Smooth muscle cell (in vitro differentiated cells): ENCODE measurements at regions not wholly inside any gene's neighbourhood (a gene's known extent, or its start where the extent isn't known, plus 50 kb on each side); places are given as distances from the start of the nearest gene placed in this dataset.

Experiments
- DNase-seq: peaks from one replicate; lab custom pipeline; 2025; ENCODE audit not compliant: unreplicated experiment; lab: John Stamatoyannopoulos, UW
- H2AFZ ChIP-seq: fragments of 200-600 bp; sonication (generic); 2 replicates; pipeline ENCODE4 v1.6.0; 2016; ENCODE audit warnings: antibody characterized with exemption, low read depth, mild to moderate bottlenecking
- H3F3A ChIP-seq: fragments of 200-600 bp; sonication (generic); 2 replicates; pipeline ENCODE4 v1.6.0; 2017; ENCODE audit warnings: antibody characterized with exemption, low read depth
- H3K27ac ChIP-seq: fragments of 200-600 bp; sonication (generic); 2 replicates; pipeline ENCODE4 v1.5.1; 2016; ENCODE audit warnings: low read depth, mild to moderate bottlenecking
- H3K27me3 ChIP-seq: fragments of 200-600 bp; sonication (generic); 2 replicates; pipeline ENCODE4 v1.6.1; 2016; ENCODE audit warnings: low read depth, mild to moderate bottlenecking
- H3K36me3 ChIP-seq: fragments of 200-600 bp; sonication (generic); 2 replicates; pipeline ENCODE4 v1.5.1; 2016; ENCODE audit warnings: low read depth
- H3K4me1 ChIP-seq: fragments of 200-600 bp; sonication (generic); 2 replicates; pipeline ENCODE4 v1.5.1; 2016; ENCODE audit warnings: low read depth
- H3K4me2 ChIP-seq: fragments of 200-600 bp; sonication (generic); 2 replicates; pipeline ENCODE4 v1.6.0; 2016; ENCODE audit warnings: mild to moderate bottlenecking
- H3K4me3 ChIP-seq: fragments of 200-600 bp; sonication (generic); 2 replicates; pipeline ENCODE4 v1.5.1; 2016; ENCODE audit warnings: mild to moderate bottlenecking
- H3K79me2 ChIP-seq: fragments of 200-600 bp; sonication (generic); 2 replicates; pipeline ENCODE4 v1.6.0; 2016; ENCODE audit warnings: low read depth, mild to moderate bottlenecking
- H3K9ac ChIP-seq: fragments of 200-600 bp; sonication (generic); 2 replicates; pipeline ENCODE4 v1.6.0; 2016; ENCODE audit warnings: low read depth
- H3K9me3 ChIP-seq: fragments of 200-600 bp; sonication (generic); replicated peaks from 2 replicates; pipeline ENCODE4 v1.5.1; 2016; ENCODE audit warnings: low read depth
- H4K20me1 ChIP-seq: fragments of 200-600 bp; sonication (generic); 2 replicates; pipeline ENCODE4 v1.6.0; 2016; ENCODE audit warnings: low read depth
- CTCF ChIP-seq: fragments of 200-600 bp; sonication (generic); IDR thresholded peaks from 2 replicates; pipeline ENCODE4 v1.5.1; 2017; ENCODE audit warnings: borderline replicate concordance, mild to moderate bottlenecking, antibody characterized with exemption; ENCODE audit not compliant: insufficient read depth, poor library complexity, severe bottlenecking
- WGBS: methylation state at CpG from one replicate; pipeline ENCODE4 v1.1.7; 2016; ENCODE audit warnings: low lambda C conversion rate; 5-methylcytosine and 5-hydroxymethylcytosine counted together

GRCh38 chr1:55381983-55382382 is 166.8 kb upstream of the USP24 start:
- Histone ChIP-seq H3K4me1 (no peaks in the 10 kb centered on the region), H3K9me3 (no peaks in the 10 kb centered on the region), H3K4me2 (no peak overlapping the region), H4K20me1 (no peaks in the 10 kb centered on the region), H3K4me3 (no peak overlapping the region), H3K27ac (no peak overlapping the region), H2AFZ (no peak overlapping the region), H3F3A (no peaks in the 10 kb centered on the region), H3K79me2 (no peaks in the 10 kb centered on the region), H3K9ac (no peak overlapping the region), H3K36me3 (no peaks in the 10 kb centered on the region), H3K27me3 (no peaks in the 10 kb centered on the region)
- no peak for TF ChIP-seq CTCF
- no peak for DNase-seq
- WGBS = 69% methylated on average over 2 of the region's 2 CpGs

GRCh38 chr1:55381491-55381890 is 166.3 kb upstream of the USP24 start:
- WGBS = 97% methylated on average over 5 of the region's 5 CpGs
- no peaks in the 10 kb centered on the region for H3F3A ChIP-seq

DNA sequence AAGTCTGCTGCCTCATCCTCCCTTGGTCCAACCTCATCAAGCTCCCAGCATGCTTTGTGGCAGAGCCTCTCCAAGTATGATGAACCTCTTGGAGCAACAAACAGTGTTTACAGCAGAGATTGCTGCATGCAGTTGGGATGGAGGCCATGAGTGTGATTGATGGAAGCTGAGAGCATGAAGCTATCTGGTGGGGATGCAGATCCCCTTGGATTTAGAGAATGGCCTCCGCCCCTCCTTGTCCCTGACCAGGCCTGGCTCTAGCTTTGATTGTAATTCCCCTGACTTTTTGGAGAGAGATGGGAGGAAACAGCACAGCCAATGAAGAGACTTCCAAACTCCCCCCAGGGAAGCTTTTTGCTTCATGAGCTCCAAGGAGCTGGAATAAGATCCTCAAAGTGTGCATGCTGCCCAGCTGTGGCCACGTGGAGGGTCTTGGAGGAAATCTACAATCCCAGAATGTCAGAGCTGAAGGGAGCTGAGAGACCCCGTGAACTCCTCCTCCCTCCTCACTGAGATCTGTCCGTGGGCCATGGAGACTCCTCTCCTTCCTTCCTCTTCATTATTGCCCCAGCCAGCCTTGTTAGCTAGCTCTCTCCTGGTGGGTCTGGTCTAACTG is 165.3 kb upstream of the USP24 start:
- Histone ChIP-seq H3F3A (no peaks in the 10 kb centered on the region), H3K27ac (no peak overlapping the region), H3K9me3 (no peaks in the 10 kb centered on the region), H3K27me3 (no peaks in the 10 kb centered on the region), H3K4me1 (no peaks in the 10 kb centered on the region), H2AFZ (no peak overlapping the region), H4K20me1 (no peaks in the 10 kb centered on the region), H3K36me3 (no peaks in the 10 kb centered on the region), H3K9ac (no peak overlapping the region), H3K4me3 (no peak overlapping the region), H3K4me2 (no peak overlapping the region), H3K79me2 (no peaks in the 10 kb centered on the region)
- no peak for TF ChIP-seq CTCF
- WGBS = 91% methylated on average over 4 of the region's 4 CpGs
- DNase-seq = no peak

More at GRCh38 chr1:55381491-55381890, 166.3 kb upstream of the USP24 start:
- Histone ChIP-seq H3K36me3 (no peaks in the 10 kb centered on the region), H3K27ac (no peak overlapping the region), H3K4me2 (no peak overlapping the region), H3K27me3 (no peaks in the 10 kb centered on the region), H3K9me3 (no peaks in the 10 kb centered on the region), H2AFZ (no peak overlapping the region), H3K4me1 (no peaks in the 10 kb centered on the region), H4K20me1 (no peaks in the 10 kb centered on the region), H3K79me2 (no peaks in the 10 kb centered on the region), H3K9ac (no peak overlapping the region), H3K4me3 (no peak overlapping the region)
- TF ChIP-seq CTCF = no peak
- no peak for DNase-seq

DNA sequence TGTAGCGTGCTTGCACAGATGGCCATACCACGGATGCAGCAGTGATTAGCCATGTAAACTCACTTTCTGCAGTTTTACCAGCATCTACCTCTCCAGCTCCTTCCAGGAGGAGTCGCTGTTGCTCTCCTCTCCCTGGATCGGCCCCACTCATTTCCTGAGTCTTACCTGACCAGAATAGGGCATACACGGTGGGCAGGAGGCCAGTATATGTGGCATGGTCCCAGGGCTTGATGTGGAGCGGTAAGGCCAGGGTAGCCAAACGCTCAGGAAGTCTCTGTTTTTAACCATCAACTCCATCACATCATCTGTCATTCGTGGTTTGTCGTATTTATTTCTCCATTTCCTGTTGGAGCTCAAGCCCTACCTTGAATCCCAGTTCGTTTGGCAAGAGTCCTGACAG is 163.4 kb upstream of the USP24 start:
- DNase-seq = no peak

More for the DNA sequence above, 163.4 kb upstream of the USP24 start:
- no peak overlapping the region for H3K4me3 ChIP-seq
- H3K27ac ChIP-seq = no peak overlapping the region
- no peaks in the 10 kb centered on the region for H3K79me2 ChIP-seq
- H4K20me1 ChIP-seq = no peaks in the 10 kb centered on the region
- H3K27me3 ChIP-seq = no peaks in the 10 kb centered on the region
- H3K9ac ChIP-seq = no peak overlapping the region
- no peaks in the 10 kb centered on the region for H3F3A ChIP-seq
- H3K4me2 ChIP-seq = no peak overlapping the region
- 55% methylated on average over 10 of the region's 10 CpGs for WGBS
- no peaks in the 10 kb centered on the region for H3K4me1 ChIP-seq
- no peaks in the 10 kb centered on the region for H3K9me3 ChIP-seq
- peak; percentile 56 for TF ChIP-seq CTCF
- no peaks in the 10 kb centered on the region for H3K36me3 ChIP-seq
- H2AFZ ChIP-seq = no peak overlapping the region
